Stimulated activated effector memory CD8-positive, alpha-beta T cell treated with anti-CD3 and anti-CD28 coated beads, Interleukin-12 subunit alpha, Interleukin-12 subunit beta, amount 100 ng/mL, for 72 hours (primary cell): ENCODE measurements at regions not wholly inside any gene's neighbourhood (a gene's known extent, or its start where the extent isn't known, plus 50 kb on each side); places are given as distances from the start of the nearest gene placed in this dataset.
A peak's percentile ranks its signal among the peaks of the same experiment; 100 is the strongest.

Source experiments
- ATAC-seq: fragments of 150-1000 bp; cut with Tn5 transposase; 2 replicates; pipeline ENCODE4 v1.10.0; 2021
- DNase-seq, 2 donors: peaks; one replicate each; pipeline ENCODE4 v3.0.0; 2021 to 2022; ENCODE audit warnings: low spot score in 2 of 2
- H3K27ac Mint-ChIP-seq: one replicate; pipeline ENCODE4 v1.8.0; 2022; ENCODE audit warnings: mild to moderate bottlenecking, mixed read lengths
- H3K36me3 Mint-ChIP-seq: one replicate; pipeline ENCODE4 v1.8.0; 2022; ENCODE audit warnings: mild to moderate bottlenecking, mixed read lengths
- H3K4me1 Mint-ChIP-seq: one replicate; pipeline ENCODE4 v1.8.0; 2022; ENCODE audit warnings: mixed read lengths
- H3K4me3 Mint-ChIP-seq: one replicate; pipeline ENCODE4 v1.8.0; 2022; ENCODE audit warnings: mild to moderate bottlenecking, mixed read lengths
- H3K9me3 Mint-ChIP-seq: one replicate; pipeline ENCODE4 v1.8.0; 2022; ENCODE audit warnings: mixed read lengths

GRCh38 chr7:17485904-17486303 lies 187.5 kb downstream of the AHR start:
- no peak for DNase-seq
- no peaks in the 10 kb centered on the region for H3K4me1 Mint-ChIP-seq
- no peak for ATAC-seq
- H3K27ac Mint-ChIP-seq: no peak overlapping the region
- H3K9me3 Mint-ChIP-seq: no peaks in the 10 kb centered on the region
- no peaks in the 10 kb centered on the region for H3K36me3 Mint-ChIP-seq
- H3K4me3 Mint-ChIP-seq: no peak overlapping the region

- Mint-ChIP-seq H3K4me1 (no peaks in the 10 kb centered on the region), H3K27ac (no peak overlapping the region), H3K9me3 (no peaks in the 10 kb centered on the region), H3K4me3 (no peak overlapping the region), H3K36me3 (no peaks in the 10 kb centered on the region)
- no peak for ATAC-seq
- DNase-seq: no peak
Measured at GRCh38 chr7:17486835-17487234, 188.4 kb downstream of the AHR start.

- Mint-ChIP-seq H3K36me3 (no peaks in the 10 kb centered on the region), H3K4me3 (no peak overlapping the region), H3K9me3 (no peaks in the 10 kb centered on the region), H3K27ac (no peak overlapping the region), H3K4me1 (peaks cover 3% of the 10 kb centered on the region)
- DNase-seq: no peak
- ATAC-seq: no peak
Measured at GRCh38 chr7:17487343-17487742, 188.9 kb downstream of the AHR start.

GRCh38 chr7:17488829-17489228 lies 190.4 kb downstream of the AHR start:
- no peak for ATAC-seq
- H3K36me3 Mint-ChIP-seq: no peaks in the 10 kb centered on the region

GRCh38 chr7:17489961-17490360 lies 191.5 kb downstream of the AHR start:
- H3K4me1 Mint-ChIP-seq: peaks cover 8% of the 10 kb centered on the region
- DNase-seq (no peak), ATAC-seq (no peak)
- no peaks in the 10 kb centered on the region for H3K9me3 Mint-ChIP-seq
- H3K36me3 Mint-ChIP-seq: no peaks in the 10 kb centered on the region
- H3K4me3 Mint-ChIP-seq: no peak overlapping the region
- H3K27ac Mint-ChIP-seq: no peak overlapping the region

More at GRCh38 chr7:17488829-17489228, 190.4 kb downstream of the AHR start:
- no peaks in the 10 kb centered on the region for H3K9me3 Mint-ChIP-seq
- H3K4me3 Mint-ChIP-seq: no peak overlapping the region
- no peak overlapping the region for H3K27ac Mint-ChIP-seq
- peaks cover 8% of the 10 kb centered on the region for H3K4me1 Mint-ChIP-seq
- DNase-seq: no peak

GRCh38 chr7:17490825-17491224 lies 192.4 kb downstream of the AHR start:
- Mint-ChIP-seq H3K36me3 (no peaks in the 10 kb centered on the region), H3K4me1 (peaks cover 8% of the 10 kb centered on the region), H3K27ac (no peak overlapping the region), H3K4me3 (no peak overlapping the region), H3K9me3 (no peaks in the 10 kb centered on the region)
- ATAC-seq (no peak), DNase-seq (no peak)

GRCh38 chr7:17492437-17492836 lies 194.0 kb downstream of the AHR start:
- ATAC-seq: peak; percentile 92

GRCh38 chr7:17493446-17493845 lies 195.0 kb downstream of the AHR start:
- H3K27ac Mint-ChIP-seq: no peak overlapping the region
- H3K36me3 Mint-ChIP-seq: no peaks in the 10 kb centered on the region
- no peak overlapping the region for H3K4me3 Mint-ChIP-seq
- H3K4me1 Mint-ChIP-seq: peaks cover 8% of the 10 kb centered on the region
- ATAC-seq (no peak), DNase-seq (no peak)
- no peaks in the 10 kb centered on the region for H3K9me3 Mint-ChIP-seq

More at GRCh38 chr7:17492437-17492836, 194.0 kb downstream of the AHR start:
- no peak for DNase-seq
- Mint-ChIP-seq H3K27ac (no peak overlapping the region), H3K4me1 (peaks cover 8% of the 10 kb centered on the region), H3K4me3 (no peak overlapping the region), H3K36me3 (no peaks in the 10 kb centered on the region), H3K9me3 (no peaks in the 10 kb centered on the region)

- Mint-ChIP-seq H3K4me1 (peaks cover 8% of the 10 kb centered on the region), H3K4me3 (no peak overlapping the region), H3K9me3 (no peaks in the 10 kb centered on the region), H3K36me3 (no peaks in the 10 kb centered on the region), H3K27ac (no peak overlapping the region)
- DNase-seq: no peak
- no peak for ATAC-seq
Measured at GRCh38 chr7:17495655-17496394, 197.4 kb downstream of the AHR start.

- DNase-seq (no peak), ATAC-seq (no peak)
- no peaks in the 10 kb centered on the region for H3K36me3 Mint-ChIP-seq
- H3K4me1 Mint-ChIP-seq: peaks cover 7% of the 10 kb centered on the region
- H3K4me3 Mint-ChIP-seq: no peak overlapping the region
- no peak overlapping the region for H3K27ac Mint-ChIP-seq
- H3K9me3 Mint-ChIP-seq: no peaks in the 10 kb centered on the region
Measured at GRCh38 chr7:17497136-17497535, 198.7 kb downstream of the AHR start.

GRCh38 chr7:17497549-17498167 lies 199.2 kb downstream of the AHR start:
- DNase-seq: no peak
- no peaks in the 10 kb centered on the region for H3K9me3 Mint-ChIP-seq
- H3K27ac Mint-ChIP-seq: no peak overlapping the region
- H3K4me3 Mint-ChIP-seq: no peak overlapping the region
- ATAC-seq: no peak
- H3K4me1 Mint-ChIP-seq: peaks cover 2% of the 10 kb centered on the region
- H3K36me3 Mint-ChIP-seq: no peaks in the 10 kb centered on the region

GRCh38 chr7:17498230-17498629 lies 199.8 kb downstream of the AHR start:
- Mint-ChIP-seq H3K36me3 (no peaks in the 10 kb centered on the region), H3K27ac (no peak overlapping the region), H3K9me3 (no peaks in the 10 kb centered on the region), H3K4me1 (no peaks in the 10 kb centered on the region), H3K4me3 (no peak overlapping the region)
- ATAC-seq (no peak), DNase-seq (no peak)

GRCh38 chr7:17500736-17501135 lies 202.3 kb downstream of the AHR start:
- Mint-ChIP-seq H3K27ac (no peak overlapping the region), H3K4me3 (no peak overlapping the region), H3K4me1 (no peaks in the 10 kb centered on the region), H3K36me3 (no peaks in the 10 kb centered on the region), H3K9me3 (no peaks in the 10 kb centered on the region)
- ATAC-seq: no peak
- no peak for DNase-seq

- H3K27ac Mint-ChIP-seq: no peak overlapping the region
- ATAC-seq (no peak), DNase-seq (no peak)
- H3K4me3 Mint-ChIP-seq: no peak overlapping the region
- no peaks in the 10 kb centered on the region for H3K4me1 Mint-ChIP-seq
- H3K9me3 Mint-ChIP-seq: no peaks in the 10 kb centered on the region
- no peaks in the 10 kb centered on the region for H3K36me3 Mint-ChIP-seq
Measured at GRCh38 chr7:17501441-17502212, 203.2 kb downstream of the AHR start.

- no peaks in the 10 kb centered on the region for H3K4me1 Mint-ChIP-seq
- no peaks in the 10 kb centered on the region for H3K36me3 Mint-ChIP-seq
- no peak for DNase-seq
- no peak for ATAC-seq
- H3K9me3 Mint-ChIP-seq: no peaks in the 10 kb centered on the region
- H3K4me3 Mint-ChIP-seq: no peak overlapping the region
- no peak overlapping the region for H3K27ac Mint-ChIP-seq
Measured at GRCh38 chr7:17502213-17503060, 204.0 kb downstream of the AHR start.
